NCI-H82 (cell line): ENCODE measurements at regions not wholly inside any gene's neighbourhood (a gene's known extent, or its start where the extent isn't known, plus 50 kb on each side); places are given as distances from the start of the nearest gene placed in this dataset.

Experiments
- DNase-seq: peaks from one replicate; lab custom pipeline; 2025; lab: John Stamatoyannopoulos, UW

DNA sequence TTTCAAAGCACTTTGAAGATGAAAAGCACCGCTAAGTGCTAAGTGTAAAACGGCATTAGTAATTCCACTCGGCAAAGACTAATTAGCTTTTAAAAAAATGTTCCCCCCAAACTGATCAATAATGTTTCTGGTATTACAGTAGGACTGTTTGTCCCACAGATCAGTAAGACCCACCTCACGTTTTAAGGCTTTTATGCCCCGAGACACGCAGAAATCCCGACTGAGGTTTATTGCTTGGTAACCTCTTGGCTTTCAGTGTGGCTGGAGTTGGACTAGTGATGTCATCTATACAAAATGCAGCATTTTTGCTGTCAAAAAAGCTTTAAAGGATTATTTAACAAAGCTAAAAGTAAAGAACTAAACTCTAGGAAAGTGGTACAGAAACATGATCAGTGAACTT is 414.6 kb upstream of the PSMD7 start:
- DNase-seq, result no peak

DNA sequence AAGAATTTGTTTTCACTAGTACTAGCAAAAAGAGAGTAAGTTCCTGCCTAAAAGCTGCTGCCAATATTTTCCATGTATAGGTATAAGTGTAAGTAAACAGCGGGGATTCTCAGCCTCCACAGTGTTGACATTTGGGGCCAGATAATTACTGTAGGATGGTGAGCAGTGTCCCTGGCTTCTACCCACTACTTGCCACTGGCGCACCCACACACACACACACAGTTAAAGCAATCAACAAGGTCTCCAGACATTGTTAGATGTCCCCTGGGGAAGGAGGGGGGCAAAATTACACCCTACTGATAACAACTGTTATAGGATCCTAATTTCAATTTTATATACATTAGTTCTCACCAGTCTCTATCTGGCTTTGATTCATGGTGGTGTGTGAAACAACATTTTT is 417.0 kb upstream of the PSMD7 start:
- DNase-seq, result no peak

DNA sequence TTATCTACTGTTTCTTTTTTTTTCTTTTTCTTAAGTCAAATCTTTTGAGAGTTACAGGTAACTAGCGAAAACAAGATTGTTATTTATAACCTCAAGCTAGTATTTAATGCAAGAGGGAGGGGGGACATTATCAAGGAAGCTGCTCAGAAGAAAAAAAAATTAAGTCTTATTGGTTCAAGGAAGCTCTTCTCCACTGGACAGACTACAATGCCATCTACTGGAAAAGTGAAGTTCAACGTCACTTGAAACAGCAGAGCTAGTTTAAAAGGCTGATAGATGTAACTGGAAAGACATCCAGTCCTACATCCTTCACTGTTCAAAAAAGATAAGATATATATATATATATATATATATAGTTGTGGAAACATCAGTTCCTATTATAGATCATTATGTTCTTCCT is 418.0 kb upstream of the PSMD7 start:
- peak; percentile 59 for DNase-seq

DNA sequence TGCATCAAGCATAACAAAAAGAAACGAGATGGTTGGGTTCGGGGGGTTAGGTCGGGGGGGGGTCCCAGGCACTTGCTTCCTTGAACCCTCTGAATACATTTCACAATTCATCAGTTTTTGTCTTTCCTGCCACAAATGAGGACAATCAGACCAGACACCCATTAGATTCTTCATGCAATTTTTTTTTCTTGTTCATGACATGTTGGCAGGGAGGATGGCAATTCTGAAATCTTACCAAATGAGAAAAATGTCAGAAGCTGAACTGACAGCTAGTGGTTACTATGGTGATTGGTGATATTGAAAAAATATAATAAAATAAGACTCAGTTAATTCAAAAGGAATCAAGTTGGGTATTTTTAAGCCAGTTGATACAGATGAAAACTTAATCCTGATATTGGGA is 419.5 kb upstream of the PSMD7 start:
- no peak for DNase-seq

DNA sequence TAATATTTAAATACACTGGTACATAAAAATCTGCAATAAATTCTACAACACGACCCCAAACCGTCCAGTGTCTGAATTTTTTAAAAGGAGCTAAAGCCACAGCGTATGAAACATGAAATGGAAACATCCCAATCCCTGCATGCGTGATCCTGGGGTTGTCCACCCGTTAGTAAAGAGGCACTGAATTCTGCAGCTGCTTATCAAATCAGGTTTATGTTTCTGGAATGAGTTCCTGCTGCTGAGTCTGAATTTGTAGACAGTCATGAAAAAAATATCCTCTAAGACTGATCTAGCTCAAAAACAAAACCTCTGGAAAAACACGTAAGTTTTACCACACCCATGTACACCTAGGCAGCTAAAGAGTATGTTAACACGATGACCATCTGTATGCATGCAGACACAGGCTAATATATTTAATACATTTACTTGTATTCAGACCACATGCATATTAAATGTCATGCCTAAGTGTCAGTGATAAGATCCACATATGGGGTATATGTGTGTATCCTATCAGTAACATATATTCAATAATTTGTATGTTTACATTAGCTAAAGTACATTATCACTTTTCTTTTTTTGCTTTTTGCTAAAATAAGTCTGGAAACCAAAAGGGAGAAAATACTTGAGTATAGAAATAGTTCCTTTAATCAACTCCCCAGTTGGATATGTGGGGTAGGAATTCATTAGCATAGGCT is 420.5 kb upstream of the PSMD7 start:
- no peak for DNase-seq

DNA sequence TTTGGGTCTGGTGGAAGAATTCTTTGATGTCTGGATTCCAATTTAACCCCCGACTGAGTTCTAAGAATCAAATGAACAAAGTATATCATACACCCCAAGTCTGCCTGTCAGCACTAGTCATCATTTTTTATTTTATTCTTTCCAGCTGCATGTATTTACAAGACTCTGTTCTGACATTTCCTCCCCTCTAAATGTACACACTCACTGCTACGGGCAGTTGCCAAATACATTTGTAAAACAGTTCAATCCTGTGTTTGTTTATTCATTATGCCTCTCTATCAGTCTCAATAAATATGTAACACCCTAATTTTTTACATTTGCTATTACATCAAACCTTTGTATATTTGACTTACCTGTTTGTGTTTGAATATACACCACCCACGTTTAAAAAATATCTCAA is 422.3 kb upstream of the PSMD7 start:
- no peak for DNase-seq

DNA sequence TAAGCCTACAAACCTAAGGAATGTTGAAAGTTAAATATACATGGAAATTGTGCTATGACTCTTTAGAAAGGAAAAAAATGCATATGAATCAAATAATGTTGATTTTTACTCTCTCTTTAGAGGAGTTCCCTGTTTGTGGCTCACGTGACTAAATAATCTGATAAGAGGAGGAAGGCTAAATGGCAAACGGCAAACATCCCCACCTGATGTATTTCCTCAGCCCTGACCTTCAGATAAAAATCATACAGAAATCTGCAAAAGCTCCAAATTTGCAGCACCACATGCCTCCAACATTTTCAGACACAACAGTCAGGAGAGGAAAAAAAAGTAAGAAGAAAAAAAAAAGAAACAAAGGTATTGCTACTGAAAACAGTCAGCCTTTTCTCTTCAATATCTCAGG is 423.0 kb upstream of the PSMD7 start:
- DNase-seq, result no peak

DNA sequence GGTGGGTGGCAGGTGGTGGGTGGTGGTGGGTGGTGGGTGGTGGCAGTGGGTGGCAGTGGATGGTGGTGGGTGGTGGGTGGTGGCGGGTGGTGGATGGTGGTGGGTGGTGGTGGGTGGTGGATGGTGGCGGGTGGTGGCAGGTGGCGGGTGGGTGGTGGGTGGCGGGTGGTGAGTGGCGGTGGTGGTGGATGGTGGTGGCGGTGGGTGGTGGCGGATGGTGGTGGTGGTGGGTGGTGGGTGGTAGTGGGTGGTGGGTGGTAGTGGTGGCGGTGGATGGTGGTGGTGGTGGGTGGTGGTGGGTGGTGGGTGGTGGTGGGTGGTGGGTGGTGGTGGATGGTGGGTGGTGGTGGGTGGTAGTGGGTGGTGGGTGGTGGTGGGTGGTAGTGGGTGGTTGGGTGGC is 423.8 kb upstream of the PSMD7 start:
- DNase-seq, result no peak

DNA sequence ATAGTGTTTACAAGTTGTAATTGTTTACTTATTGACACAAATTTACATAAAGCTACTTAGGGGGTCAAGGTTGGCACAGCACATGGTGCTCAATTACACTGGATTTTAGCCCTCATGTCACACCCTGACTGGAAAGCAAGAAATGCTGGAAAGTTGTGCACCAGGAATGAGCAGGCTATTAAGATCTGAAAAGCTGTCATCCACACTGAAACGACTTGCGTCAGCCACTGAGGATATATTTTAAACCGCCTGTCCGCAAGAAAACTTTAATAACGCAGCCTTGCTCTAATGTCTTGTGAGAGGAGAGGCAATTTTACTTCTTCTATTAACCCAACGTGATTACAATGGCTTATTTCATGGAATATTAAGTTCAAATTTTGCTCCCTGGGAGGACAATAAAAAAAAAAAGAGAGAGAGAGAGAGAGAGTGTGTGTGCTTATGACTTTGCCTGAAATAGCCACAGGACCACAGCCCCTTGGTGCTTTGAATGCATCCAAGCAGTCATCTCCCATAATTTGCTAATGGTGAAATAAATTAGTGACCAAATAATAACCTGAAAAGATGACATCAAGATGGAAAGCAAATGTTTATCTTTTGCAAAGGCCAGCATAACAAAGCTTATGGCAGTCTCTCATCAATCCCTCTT is 425.4 kb upstream of the PSMD7 start:
- DNase-seq, result no peak

DNA sequence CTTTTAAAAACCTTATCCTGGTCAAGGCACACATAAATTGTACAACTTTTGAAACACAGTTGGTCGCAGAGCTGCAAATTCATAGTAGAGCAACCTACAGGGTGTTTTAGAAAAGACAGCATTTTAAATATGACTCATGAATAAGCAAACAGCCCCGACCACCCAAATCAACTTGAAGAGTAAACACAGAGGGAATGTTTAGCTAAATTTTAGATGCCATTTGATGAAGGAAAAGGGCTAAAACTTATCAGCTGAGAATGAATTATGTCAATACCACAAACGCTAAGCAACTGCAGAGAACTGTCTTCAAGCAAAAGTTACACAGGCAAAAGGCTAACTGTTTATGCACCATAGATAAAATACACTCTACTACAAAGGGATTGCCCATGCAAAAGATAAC is 427.5 kb upstream of the PSMD7 start:
- DNase-seq, result no peak

DNA sequence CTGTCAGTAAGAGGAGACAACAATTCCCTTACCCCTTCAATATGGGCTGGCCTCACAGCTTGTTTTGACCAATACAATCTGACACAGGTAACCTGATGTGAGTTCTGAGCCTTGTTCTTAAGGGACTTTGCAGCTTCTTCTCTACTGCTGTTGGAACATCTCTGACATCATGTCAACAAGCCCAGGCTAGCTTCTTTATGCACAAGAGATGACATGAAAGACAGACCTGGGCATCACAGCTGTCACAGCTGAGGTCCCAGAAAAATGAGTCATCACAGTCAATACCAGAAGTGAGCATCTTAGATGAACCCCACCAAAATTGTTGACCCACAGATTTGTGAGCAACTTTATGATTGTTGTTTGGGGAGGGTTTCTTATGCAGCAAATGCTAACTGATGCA is 431.7 kb upstream of the PSMD7 start:
- no peak for DNase-seq

DNA sequence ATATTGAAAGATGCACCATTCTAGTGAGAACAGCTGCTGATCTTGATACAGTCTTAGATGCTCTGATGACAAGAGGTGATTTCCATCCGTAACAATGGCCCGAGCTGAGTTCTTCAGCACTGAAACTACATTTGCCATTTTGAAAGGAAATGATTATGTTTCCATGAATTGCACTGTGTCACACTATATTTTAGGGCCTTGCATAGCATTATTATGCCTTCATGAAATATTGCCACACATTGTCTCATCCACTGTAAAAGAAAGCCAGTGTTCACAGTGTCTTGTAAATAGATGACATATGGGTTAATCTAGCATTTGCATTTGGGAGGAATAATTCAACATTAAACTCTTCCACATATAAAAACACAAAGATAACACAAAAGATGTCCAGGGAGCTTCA is 438.3 kb upstream of the PSMD7 start:
- no peak for DNase-seq

DNA sequence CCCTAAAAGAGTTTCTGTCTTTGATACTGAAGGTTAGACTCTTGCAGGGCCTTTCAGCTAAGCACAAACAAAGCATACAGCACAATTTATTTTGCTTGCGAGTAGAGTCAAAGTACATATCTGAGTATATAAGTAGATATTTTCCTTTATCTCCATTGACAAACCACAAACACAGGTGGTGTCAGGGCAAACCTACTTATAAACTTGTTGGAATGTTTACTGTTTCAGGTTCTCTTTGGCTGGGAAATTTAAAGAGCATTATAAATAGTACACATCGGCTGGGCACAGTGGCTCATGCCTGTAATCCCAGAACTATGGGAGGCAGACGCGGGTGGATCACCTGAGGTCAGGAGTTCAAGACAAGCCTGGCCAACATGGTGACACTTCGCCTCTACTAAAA is 442.6 kb upstream of the PSMD7 start:
- DNase-seq, result no peak

DNA sequence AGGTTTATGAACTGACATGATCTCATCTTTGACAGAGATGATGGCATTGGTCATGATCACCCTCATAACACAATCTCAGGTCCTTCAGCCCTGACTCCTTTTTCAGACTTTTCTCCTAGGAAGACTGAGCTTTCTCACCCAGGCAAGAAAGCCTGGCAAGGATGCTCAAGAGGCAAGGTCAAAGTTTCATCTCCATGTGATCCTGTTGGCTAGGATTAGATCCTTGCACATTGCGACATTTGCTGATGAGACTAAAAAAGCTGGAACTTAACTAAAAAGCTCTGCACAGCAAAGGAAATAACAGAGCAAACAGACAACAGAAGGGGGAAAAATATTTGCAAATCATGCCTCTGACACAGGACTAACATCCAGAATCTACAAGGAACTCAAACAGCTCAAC is 444.1 kb upstream of the PSMD7 start:
- no peak for DNase-seq

DNA sequence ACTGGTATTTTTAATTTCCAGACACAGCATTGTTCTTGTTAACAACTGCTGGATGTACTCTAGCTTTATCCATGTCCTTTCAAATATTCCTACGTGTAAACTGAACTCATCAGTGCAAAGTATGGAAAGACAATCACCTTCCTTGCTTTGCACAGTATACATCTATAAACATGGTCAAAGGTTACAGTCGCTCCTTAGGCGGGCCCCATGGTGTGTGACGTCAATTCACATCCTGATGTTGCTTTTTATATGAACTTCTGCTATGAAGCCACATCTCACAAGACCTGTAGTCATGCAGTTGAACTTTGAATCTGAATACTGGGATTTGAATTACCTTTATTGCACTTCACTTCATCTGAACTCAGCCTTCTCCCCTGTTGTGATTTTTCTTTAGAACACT is 447.6 kb upstream of the PSMD7 start:
- no peak for DNase-seq

DNA sequence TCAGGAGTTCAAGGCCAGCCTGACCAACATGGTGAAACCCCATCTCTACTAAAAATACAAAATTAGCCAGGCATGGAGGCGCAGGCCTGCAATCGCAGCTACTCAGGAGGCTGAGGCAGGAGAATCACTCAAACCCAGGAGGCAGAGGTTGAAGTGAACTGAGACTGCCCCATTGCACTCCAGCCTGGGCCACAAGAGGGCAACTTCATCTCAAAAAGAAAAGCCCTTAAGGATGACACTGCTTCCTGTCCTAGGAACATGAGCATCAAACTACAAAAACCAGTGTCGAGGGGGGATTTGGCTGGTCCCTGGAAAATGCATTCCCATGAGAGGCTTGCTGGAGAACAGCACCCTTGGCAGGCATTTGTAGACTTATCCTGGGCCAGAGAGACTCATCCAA is 449.5 kb upstream of the PSMD7 start:
- no peak for DNase-seq

DNA sequence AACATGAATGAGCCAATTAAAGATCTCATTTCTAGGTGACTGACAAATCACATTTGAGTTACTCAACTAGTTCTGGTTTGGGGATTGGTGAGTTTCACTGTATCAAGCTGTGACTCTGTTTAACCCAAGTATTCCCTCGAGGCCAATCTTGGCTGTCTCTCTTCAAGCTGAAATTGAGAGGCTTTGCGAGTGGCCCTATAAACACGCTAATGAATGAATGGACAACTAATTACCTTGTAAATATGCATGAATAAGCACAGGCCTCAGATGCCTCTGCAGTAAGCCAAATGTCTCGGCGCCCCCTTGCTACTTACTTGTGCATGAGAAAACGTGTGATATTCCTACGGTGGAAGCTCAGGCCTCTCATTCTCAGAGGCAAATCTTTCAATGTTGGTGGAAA is 450.3 kb upstream of the PSMD7 start:
- peak; percentile 7 for DNase-seq

DNA sequence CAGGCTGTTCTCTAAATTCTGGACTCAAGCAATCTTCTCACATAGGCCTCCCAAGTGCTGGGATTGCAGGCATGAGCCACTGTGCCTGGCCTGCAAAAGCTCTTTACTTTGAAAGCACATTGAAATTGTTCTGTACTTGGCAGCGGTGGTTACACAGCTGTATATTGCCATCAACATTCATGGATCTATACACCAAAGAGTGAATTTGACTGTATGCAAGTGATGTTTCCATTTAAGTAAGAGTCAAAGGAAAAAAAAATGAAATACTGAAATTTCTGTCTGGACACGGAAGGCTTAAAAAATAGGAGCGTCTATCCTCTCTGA is 450.6 kb upstream of the PSMD7 start:
- no peak for DNase-seq

DNA sequence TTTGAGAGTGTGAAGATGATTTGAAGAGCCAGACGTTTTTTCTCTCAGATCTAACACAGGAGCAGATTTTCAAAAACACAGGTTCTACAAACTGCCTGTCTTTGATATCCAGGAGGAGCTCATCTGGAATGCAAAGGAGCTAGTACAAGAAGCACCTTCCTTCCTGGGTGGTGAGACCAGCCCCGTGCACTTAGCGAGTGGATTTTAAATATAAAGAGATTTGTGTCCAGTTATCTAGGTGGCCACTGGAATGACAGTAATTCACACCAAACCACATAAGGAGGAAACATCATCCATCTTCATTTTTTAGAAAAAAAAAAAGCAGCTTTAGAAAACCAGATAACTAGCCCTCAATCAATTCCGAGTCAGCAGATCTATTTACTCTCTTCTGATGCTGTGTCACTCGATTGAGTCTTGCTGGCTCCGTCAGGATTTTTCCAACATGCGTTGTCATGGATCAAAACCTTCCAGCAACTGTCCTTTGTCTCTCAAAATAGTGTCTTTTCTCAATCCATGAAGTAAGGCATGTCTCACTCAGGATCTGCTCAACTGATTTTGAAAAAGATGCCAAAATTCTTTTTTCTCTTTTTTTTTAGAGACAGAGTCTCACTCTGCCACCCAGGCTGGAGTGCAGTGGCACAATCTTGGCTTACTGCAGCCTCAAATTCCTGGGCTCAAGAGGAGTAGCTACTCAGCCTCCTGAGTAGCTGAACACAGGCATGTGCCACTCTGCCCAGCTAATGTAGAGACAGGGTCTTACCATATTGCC is 451.2 kb upstream of the PSMD7 start:
- DNase-seq, result no peak

DNA sequence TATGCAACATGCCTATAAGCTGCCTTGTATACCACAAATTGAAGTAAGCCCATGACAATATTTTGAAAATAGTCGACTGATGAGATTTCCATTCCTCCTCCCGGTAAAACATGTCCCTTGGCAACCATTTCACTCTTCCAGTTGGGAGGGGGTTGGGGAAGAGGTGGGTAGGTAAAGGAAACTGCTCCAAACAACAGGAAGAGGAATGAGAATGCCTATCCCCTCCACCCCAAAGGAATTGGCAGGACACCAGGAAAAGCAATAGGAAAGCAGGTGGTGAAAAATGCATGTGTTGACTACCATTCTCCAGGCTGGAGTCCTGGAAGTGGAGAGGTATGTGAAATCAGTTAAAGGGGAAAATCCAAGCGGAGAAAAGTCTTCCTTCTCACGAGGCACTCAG is 455.9 kb upstream of the PSMD7 start:
- DNase-seq, result no peak

DNA sequence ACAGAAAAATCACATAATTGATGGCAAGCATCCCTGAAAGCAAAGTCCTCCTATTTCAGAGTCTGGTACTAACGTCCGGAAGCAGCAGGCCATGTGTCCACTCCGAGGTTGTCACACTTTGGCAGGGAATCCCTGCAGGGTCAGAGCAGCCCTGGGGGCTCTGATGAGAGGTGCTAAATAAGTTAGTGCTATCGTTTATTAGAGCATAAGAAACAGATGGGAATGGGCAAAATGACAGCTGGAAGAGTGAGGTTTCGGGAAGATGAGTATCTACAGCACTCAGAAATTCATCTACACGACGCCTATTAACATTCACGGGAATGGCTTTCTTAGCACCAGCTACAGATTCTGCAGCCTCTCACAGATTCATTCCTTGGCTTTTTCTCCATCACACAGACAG is 465.4 kb upstream of the PSMD7 start:
- DNase-seq, result no peak

DNA sequence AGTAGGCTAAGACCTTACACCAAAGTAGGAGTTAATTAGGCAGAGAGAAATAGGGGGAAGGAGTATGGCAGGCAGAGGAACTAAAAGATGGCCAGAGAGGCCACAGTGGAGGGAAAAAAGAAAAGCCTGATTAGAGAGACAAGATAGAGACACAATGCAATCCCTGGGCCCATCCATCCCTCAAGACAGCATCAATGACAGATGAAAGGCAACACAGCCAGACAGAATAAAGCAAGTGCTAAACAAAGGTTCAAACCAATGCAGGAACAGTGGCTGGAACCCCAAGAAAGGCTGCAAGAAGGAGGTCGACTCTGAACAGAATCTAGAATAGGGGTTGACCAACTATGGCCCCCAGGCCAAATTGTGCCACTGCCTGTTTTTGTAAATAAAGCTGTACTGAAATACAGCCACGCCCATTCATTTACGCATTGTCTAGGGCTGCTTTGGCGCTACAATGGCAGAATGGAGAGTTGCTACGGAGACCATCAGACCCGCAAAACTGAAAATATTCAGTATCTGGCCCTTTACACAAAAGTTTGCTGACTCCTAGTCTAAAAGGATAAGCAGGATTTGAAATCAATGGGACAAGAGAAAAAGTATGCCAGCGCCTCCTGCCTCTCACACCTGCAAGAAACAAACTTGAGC is 473.3 kb upstream of the PSMD7 start:
- no peak for DNase-seq
